HAP-1 (cell line): ENCODE measurements at regions not wholly inside any gene's neighbourhood (a gene's known extent, or its start where the extent isn't known, plus 50 kb on each side); places are given as distances from the start of the nearest gene placed in this dataset.

Source experiments
- DNase-seq, 2 experiments: peaks; one replicate each; pipeline ENCODE4 v3.0.0-alpha.2; 2016 to 2020; ENCODE audit warnings: low spot score in 2 of 2
- H3K27me3 ChIP-seq: fragments of 250-450 bp; sonication (Bioruptor Pico); 2 replicates; pipeline ENCODE4 v1.5.1; 2020; ENCODE audit warnings: low read depth, mild to moderate bottlenecking, moderate library complexity
- H3K36me3 ChIP-seq: fragments of 250-450 bp; sonication (Bioruptor Pico); replicated peaks from 2 replicates; pipeline ENCODE4 v1.5.1; 2020; ENCODE audit warnings: mild to moderate bottlenecking
- H3K4me1 ChIP-seq: fragments of 250-450 bp; sonication (Bioruptor Pico); 2 replicates; pipeline ENCODE4 v1.5.1; 2020; ENCODE audit warnings: mild to moderate bottlenecking
- H3K4me3 ChIP-seq: fragments of 250-450 bp; sonication (Bioruptor Pico); 2 replicates; pipeline ENCODE4 v1.5.1; 2020; ENCODE audit warnings: mild to moderate bottlenecking, moderate library complexity
- H3K9me3 ChIP-seq: fragments of 250-450 bp; sonication (Bioruptor Pico); 2 replicates; pipeline ENCODE4 v1.5.1; 2020; ENCODE audit warnings: mild to moderate bottlenecking, moderate library complexity
- in situ Hi-C: fragments of 300-500 bp; cut with MboI; formaldehyde crosslinking; loops from 3 replicates; pipeline ENCODE4 v1.14.3; 2020; ENCODE audit warnings: low sequenced_read_pairs, inconsistent platforms, mixed read lengths

DNA sequence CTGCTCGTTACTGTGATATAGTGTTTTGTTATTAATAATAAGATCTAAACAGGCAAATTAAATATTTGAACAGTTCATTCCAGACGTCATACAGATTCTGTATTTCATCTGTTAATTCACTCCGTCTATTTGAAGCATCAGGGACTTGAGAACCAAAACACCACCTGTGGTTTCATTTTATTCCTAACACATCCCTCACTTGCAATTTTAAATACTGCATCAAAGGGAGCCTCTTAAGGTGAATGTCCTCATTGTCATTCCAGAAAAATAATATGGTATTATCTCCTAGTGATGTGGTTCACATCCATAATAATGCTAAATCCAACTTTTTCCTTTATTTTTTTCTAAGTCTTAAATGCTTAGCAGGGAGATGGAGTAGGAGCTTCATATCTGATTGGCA, 1390.9 kb upstream of the CADM2 start:
- DNase-seq: no peak
- in situ Hi-C loops: no loop called here
- Histone ChIP-seq H3K36me3 (no peaks in the 10 kb centered on the region), H3K9me3 (no peaks in the 10 kb centered on the region), H3K4me1 (no peaks in the 10 kb centered on the region), H3K27me3 (no peaks in the 10 kb centered on the region), H3K4me3 (no peak overlapping the region)

DNA sequence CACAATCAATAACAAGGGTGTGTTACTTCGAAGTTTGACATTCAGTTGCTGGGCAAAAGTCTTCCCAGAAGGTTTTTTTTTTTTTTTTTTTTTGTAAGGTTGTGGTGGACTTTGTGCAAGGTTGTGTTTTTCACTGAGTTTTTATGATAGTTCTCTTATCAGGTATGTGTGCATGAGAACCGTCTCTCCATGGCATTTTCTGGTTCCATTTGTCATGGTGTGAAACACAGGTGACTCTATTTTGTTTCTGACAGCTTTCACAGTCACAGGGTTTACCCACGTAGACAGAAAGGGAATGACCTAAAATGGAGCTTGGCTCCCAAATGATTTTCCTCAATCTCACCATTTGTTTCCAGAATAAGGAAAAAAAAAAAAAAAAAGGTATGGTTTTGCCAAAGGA, 1377.2 kb upstream of the CADM2 start:
- Histone ChIP-seq H3K27me3 (no peaks in the 10 kb centered on the region), H3K9me3 (no peaks in the 10 kb centered on the region), H3K4me3 (no peak overlapping the region), H3K36me3 (no peaks in the 10 kb centered on the region), H3K4me1 (no peaks in the 10 kb centered on the region)
- no peak for DNase-seq
- in situ Hi-C loops: no loop called here

DNA sequence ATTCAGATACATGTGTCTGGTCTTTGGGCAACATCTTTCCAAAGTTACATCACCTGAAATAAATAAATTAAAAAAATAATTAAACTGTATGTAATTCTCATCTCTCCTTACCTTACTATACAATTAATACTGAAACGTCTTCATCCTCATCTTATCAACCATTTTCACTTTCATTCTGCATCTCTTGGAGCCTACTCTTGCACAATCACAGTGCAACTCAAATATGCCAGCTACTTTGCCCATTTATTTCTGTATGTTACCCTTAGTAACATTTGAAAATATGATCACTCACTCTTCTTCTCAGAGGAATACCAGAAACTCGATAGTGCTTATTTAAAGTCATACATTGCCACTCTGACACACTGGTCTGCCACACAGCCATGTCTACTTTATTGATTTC, 1357.1 kb upstream of the CADM2 start:
- H3K9me3 ChIP-seq: no peaks in the 10 kb centered on the region
- in situ Hi-C loops: no loop called here
- no peaks in the 10 kb centered on the region for H3K4me1 ChIP-seq
- H3K36me3 ChIP-seq: no peaks in the 10 kb centered on the region
- no peak overlapping the region for H3K4me3 ChIP-seq
- H3K27me3 ChIP-seq: no peaks in the 10 kb centered on the region
- no peak for DNase-seq

DNA sequence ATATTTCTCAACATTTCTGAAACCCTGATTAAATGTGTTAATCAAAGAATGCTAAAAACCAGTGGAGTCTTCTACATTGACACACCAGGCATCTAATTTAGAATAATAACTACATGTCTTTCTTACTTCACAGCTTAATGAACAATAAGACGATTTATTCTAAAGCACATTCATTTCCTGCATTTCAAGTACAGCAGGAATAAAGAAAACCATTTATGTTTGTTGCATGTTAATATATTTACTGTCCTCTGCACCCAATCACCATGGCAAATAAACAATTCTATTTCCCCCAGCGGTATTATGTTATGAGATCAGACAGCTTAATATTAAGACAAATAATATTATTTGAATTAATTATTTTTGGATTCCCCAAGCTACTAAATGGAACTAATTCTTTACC, 1336.3 kb upstream of the CADM2 start:
- Histone ChIP-seq H3K36me3 (no peaks in the 10 kb centered on the region), H3K4me3 (no peak overlapping the region), H3K27me3 (no peaks in the 10 kb centered on the region), H3K9me3 (no peaks in the 10 kb centered on the region), H3K4me1 (no peaks in the 10 kb centered on the region)
- in situ Hi-C loops: no loop called here
- no peak for DNase-seq

DNA sequence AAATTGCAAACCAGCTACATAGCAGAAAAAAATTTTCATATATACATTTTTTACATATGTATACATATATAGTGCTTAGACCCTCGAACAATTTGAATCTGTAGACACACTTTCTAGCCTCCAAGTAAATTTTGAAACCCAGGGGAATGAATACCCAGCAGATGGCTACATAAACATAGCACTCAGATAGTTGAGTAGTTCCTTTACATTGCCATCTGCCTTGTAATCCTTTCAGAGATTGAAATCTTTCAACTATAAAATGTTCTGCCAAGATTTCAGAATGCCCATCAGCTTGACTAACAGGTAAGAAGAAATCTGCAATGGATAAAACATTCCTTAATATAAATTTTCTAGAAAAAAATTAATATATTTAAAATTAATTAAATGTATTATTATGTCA, 1333.5 kb upstream of the CADM2 start:
- Histone ChIP-seq H3K4me3 (no peak overlapping the region), H3K9me3 (no peaks in the 10 kb centered on the region), H3K27me3 (no peaks in the 10 kb centered on the region), H3K4me1 (no peaks in the 10 kb centered on the region), H3K36me3 (no peaks in the 10 kb centered on the region)
- in situ Hi-C loops: no loop called here
- DNase-seq: no peak

DNA sequence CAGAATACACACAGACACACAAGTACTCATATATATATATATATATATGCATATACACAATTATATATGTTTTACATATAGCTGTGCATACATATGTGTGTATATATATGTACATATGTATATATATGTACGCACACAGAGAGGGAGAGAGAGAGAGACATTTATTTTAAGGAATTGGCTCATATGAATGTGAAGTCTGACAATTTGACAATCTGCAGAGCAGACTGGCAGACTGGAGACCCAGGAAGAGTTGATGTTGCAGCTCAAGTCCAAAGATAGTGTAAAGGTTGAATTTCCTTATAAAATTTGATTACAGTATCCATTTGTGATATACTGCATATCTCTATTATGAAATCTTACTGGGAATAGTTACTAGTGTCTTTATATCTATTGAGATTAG, 1330.3 kb upstream of the CADM2 start:
- Histone ChIP-seq H3K4me3 (no peak overlapping the region), H3K9me3 (no peaks in the 10 kb centered on the region), H3K4me1 (no peaks in the 10 kb centered on the region), H3K36me3 (no peaks in the 10 kb centered on the region), H3K27me3 (no peaks in the 10 kb centered on the region)
- in situ Hi-C loops: no loop called here
- DNase-seq: no peak

DNA sequence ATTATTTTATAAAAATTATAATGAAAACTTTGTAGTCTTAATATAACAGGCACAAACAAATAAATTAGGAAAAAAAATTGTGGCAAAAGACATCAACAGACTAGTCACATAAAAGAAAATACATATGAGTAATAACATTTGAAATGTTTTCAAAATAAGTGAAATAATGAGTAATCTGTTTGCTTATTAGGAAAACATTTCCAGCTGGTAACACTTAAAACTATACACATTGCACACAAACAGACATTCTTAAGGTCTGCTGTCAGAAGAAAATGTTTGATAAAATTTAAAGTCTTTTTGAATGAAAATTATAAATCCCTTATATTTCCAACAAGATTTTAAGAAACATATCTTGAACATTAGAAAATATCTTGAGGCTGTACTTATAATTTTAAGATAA, 1326.3 kb upstream of the CADM2 start:
- H3K27me3 ChIP-seq: no peaks in the 10 kb centered on the region
- H3K4me3 ChIP-seq: no peak overlapping the region
- DNase-seq: no peak
- in situ Hi-C loops: no loop called here
- no peaks in the 10 kb centered on the region for H3K36me3 ChIP-seq
- H3K9me3 ChIP-seq: no peaks in the 10 kb centered on the region
- H3K4me1 ChIP-seq: no peaks in the 10 kb centered on the region

DNA sequence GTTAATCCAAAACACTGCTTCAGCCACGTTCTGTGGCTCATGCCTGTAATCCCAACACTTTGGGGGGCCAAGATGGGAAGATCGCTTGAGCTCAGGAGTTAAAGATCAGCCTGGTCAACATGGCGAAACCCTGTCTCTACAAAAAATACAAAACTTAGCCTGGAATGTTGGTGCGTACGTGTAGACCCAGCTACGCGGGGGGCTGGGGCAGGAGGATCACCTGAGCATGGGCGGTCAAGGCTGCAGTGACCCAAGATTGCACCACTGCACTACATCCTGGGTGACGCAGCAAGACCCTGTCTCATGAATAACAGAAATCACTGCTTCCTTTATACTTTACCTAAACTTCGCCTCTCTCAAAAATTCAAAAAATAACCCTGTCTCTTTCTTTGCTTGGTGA, 1325.0 kb upstream of the CADM2 start:
- H3K9me3 ChIP-seq: no peaks in the 10 kb centered on the region
- no peaks in the 10 kb centered on the region for H3K36me3 ChIP-seq
- H3K27me3 ChIP-seq: no peaks in the 10 kb centered on the region
- in situ Hi-C loops: no loop called here
- H3K4me3 ChIP-seq: no peak overlapping the region
- no peaks in the 10 kb centered on the region for H3K4me1 ChIP-seq
- no peak for DNase-seq

DNA sequence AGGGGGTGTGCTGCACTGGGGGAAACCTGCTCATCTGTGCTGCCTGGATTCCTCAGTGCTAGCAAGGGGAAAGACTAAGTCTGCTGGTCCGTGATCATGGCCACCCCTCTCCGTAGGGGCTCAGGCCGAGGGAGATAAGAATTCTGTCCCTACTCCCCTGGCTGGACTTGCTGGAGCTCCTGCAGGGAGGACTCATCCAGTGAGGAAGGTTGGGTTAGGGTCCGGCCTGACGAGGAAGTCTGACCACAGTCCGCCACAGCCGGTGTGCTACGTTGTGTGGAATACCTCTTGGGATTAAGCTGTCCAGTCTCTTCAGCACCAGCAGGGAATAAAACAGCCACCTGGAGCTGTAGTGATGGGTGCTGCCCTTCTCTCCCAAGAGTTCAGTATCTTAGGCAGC, 1309.1 kb upstream of the CADM2 start:
- Histone ChIP-seq H3K4me1 (no peaks in the 10 kb centered on the region), H3K9me3 (no peaks in the 10 kb centered on the region), H3K27me3 (no peaks in the 10 kb centered on the region), H3K36me3 (no peaks in the 10 kb centered on the region), H3K4me3 (no peak overlapping the region)
- DNase-seq: no peak
- in situ Hi-C loops: no loop called here

DNA sequence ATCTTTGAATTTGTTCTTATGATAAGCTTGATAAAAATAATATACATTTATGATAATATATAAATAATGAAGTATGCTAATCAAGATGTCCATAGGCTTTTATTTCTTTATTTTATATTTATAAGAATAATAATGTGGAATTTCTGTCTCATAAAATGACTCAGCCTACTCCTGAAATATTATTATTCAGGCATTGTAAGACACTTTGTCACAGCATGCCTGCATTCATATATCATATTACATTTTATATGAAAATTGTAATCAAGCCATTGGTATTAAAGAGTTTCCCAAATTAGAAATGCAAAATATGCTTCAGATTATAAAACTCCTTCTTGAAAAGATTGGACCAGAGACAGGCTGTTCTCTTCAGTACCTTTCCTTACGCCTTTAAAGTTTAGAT, 1303.7 kb upstream of the CADM2 start:
- Histone ChIP-seq H3K9me3 (no peaks in the 10 kb centered on the region), H3K36me3 (no peaks in the 10 kb centered on the region), H3K27me3 (no peaks in the 10 kb centered on the region), H3K4me3 (no peak overlapping the region), H3K4me1 (no peaks in the 10 kb centered on the region)
- in situ Hi-C loops: no loop called here
- DNase-seq: no peak

DNA sequence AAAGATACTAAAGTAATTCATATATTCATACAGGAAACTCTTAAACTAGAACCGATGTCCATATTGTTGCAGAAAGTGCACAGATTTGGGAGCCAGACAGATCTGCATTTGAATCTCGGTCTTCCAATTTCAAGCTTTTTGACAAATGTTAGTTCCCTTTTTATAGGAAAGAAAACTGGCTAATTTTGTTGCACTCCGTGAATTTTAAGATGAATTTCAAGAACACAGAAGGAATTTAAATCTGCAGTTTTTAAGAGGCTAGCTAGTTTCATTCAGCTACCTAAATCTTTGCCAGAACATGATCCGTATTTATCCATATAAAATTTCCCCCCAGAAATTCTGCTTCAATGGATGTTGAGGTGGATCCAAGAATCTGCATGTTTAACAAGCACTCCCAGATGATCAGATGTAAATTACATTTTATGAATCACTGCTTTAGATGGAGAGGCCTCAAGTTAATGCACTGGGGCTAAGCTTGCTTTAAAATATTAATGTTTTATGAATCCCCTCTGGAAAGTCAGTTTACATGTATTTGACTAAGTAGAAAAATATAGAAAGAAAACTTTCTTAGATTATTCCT, 1296.3 kb upstream of the CADM2 start:
- in situ Hi-C loops: no loop called here
- no peak overlapping the region for H3K4me3 ChIP-seq
- no peaks in the 10 kb centered on the region for H3K4me1 ChIP-seq
- H3K27me3 ChIP-seq: no peaks in the 10 kb centered on the region
- no peak for DNase-seq
- no peaks in the 10 kb centered on the region for H3K36me3 ChIP-seq
- no peaks in the 10 kb centered on the region for H3K9me3 ChIP-seq

DNA sequence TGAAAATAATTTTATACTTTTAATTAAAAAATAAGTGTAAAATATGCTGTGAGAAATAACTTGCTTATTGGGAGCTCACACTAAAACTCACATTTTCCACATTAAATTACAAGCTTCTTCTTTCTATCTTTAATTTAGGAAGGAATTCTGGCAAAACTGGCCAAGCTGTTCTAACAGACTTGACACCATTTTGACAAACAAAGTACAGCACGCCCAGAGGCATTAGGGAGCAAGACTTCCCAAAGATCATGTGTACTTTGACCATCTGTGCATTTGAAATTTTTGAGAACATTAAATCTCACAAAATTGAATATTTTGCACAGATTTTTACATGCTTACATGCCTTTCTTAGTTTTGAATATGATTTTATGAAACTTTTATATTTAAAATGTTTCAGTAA, 1288.4 kb upstream of the CADM2 start:
- no peaks in the 10 kb centered on the region for H3K9me3 ChIP-seq
- no peaks in the 10 kb centered on the region for H3K27me3 ChIP-seq
- no peak overlapping the region for H3K4me3 ChIP-seq
- no peaks in the 10 kb centered on the region for H3K4me1 ChIP-seq
- no peaks in the 10 kb centered on the region for H3K36me3 ChIP-seq
- in situ Hi-C loops: no loop called here
- no peak for DNase-seq

DNA sequence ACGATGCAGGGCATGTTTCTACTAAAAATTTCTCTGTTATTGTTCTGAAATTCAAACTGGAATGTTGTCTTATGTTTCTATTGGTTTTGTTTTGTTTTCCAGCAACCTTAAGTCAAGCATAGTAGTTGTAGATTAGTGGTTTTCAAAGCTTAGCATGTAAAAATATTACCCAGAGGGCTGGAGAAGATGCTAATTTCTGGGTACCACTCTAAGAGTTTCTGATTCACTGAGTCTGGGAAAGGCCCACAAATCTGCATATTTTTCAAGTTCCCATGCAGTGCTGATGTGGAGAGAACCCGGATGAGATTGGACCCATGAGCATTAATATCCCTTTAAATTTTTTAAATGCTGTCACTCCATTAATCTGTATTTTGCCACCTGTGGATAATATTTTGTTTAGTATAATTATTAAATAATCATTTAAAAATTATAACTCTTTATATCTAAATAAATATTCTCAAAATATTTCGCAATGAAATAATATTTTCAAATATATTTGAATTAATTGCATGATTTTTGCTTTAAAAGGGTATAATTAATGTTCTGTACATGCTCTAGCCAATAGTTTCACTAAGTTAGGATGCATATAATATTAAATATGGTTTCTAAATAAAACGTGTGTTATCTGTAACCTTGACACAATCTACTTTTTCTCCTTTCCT, 1274.7 kb upstream of the CADM2 start:
- in situ Hi-C loops: no loop called here
- Histone ChIP-seq H3K27me3 (no peaks in the 10 kb centered on the region), H3K9me3 (no peaks in the 10 kb centered on the region), H3K36me3 (no peaks in the 10 kb centered on the region), H3K4me3 (no peak overlapping the region), H3K4me1 (no peaks in the 10 kb centered on the region)
- no peak for DNase-seq

DNA sequence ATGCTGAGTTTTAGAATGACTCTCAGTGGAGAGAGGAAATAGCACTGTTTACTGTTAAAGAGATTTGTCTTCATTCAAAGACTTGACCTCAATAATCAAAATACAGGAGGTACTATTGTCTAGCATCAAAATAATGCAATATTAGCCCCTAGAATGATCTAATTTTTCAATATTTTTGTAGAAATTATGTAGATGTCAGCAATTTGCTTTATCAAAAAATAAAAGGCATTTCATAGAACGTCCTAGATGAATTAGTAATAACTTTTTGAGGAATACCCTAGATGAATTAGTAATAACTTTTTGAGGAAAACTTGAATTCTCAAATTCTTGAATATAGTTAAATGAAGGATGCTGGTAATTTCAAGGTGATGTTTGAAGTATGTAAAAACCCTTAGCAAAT, 1252.1 kb upstream of the CADM2 start:
- no peaks in the 10 kb centered on the region for H3K9me3 ChIP-seq
- in situ Hi-C loops: no loop called here
- H3K4me1 ChIP-seq: no peaks in the 10 kb centered on the region
- no peak for DNase-seq
- no peak overlapping the region for H3K4me3 ChIP-seq
- H3K36me3 ChIP-seq: no peaks in the 10 kb centered on the region
- no peaks in the 10 kb centered on the region for H3K27me3 ChIP-seq

DNA sequence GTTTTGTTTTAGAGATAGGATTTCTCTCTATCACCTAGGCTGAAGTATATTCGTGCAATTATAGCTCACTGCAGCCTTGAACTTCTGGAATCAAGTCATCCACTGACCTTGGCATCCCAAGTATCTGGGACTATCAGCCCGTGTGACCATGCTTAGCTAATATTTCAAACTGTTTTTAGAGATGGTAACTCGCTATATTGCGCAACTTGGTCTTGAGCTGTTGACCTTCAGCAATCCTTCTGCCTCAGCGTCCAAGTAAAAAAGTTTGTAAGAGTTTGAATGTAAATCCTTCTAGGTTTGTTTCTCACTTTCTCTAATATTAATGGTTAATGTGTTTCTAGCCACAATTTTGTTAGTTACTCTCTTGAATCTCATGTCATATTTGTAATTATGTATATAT, 1243.5 kb upstream of the CADM2 start:
- Histone ChIP-seq H3K9me3 (no peaks in the 10 kb centered on the region), H3K36me3 (no peaks in the 10 kb centered on the region), H3K27me3 (no peaks in the 10 kb centered on the region), H3K4me3 (no peak overlapping the region), H3K4me1 (no peaks in the 10 kb centered on the region)
- DNase-seq: no peak
- in situ Hi-C loops: no loop called here
